Stomach (tissue), 8 donors: ENCODE measurements at regions not wholly inside any gene's neighbourhood (a gene's known extent, or its start where the extent isn't known, plus 50 kb on each side); places are given as distances from the start of the nearest gene placed in this dataset.

ENCODE experiments used
- DNase-seq, 2 donors: peaks; one replicate each; pipeline versions ENCODE4 v3.0.0 to v3.0.0-alpha.2; 2013 to 2019
- H3K27ac ChIP-seq, 5 donors: fragments of 200-600 bp in 4 of 5; sonication (generic) in 4 of 5; one replicate each; pipeline ENCODE4 v1.5.1; 2013 to 2019; ENCODE audit warnings: mild to moderate bottlenecking in 1 of 5, moderate library complexity in 1 of 5
- H3K27me3 ChIP-seq, 3 donors: fragments of 200-600 bp; sonication (generic); one replicate each; pipeline ENCODE4 v1.5.1; 2017 to 2019; ENCODE audit warnings: mixed run types in 1 of 3
- H3K36me3 ChIP-seq, 4 donors: fragments of 200-600 bp; sonication (generic); 1 replicate in 3 of 4; 2 replicates in 1 of 4; pipeline ENCODE4 v1.5.1; 2016 to 2019
- H3K4me1 ChIP-seq, 4 donors: fragments of 200-600 bp; sonication (generic); one replicate each; pipeline ENCODE4 v1.5.1; 2016 to 2019
- H3K4me3 ChIP-seq, 4 donors: fragments of 200-600 bp; sonication (generic) in 3 of 4; one replicate each; pipeline ENCODE4 v1.5.1; 2016 to 2019; ENCODE audit warnings: mild to moderate bottlenecking in 1 of 4
- H3K9me3 ChIP-seq, 4 donors: fragments of 200-600 bp; sonication (generic); one replicate each; pipeline ENCODE4 v1.5.1; 2016 to 2019
- CTCF ChIP-seq, 7 experiments: fragments of 450-650 bp in 4 of 7; fragments of 200-600 bp in 3 of 7; sonication (generic) in 3 of 7; IDR thresholded peaks; one replicate each; pipeline ENCODE4 v1.5.1; 2016 to 2019; ENCODE audit warnings: antibody characterized with exemption in 7 of 7, control low read depth in 2 of 7, mild to moderate bottlenecking in 1 of 7
- EP300 ChIP-seq: sonication (generic); formaldehyde crosslinking; IDR thresholded peaks from one replicate; pipeline ENCODE4 v1.6.1; 2017; ENCODE audit warnings: antibody characterized with exemption
- POLR2A ChIP-seq, 4 donors: fragments of 450-650 bp; IDR thresholded peaks; one replicate each; pipeline ENCODE4 v1.6.1; 2016; ENCODE audit warnings: antibody characterized with exemption in 4 of 4, control low read depth in 2 of 4, mild to moderate bottlenecking in 1 of 4, moderate library complexity in 1 of 4
- POLR2AphosphoS5 ChIP-seq, 3 donors: sonication (generic); formaldehyde crosslinking; IDR thresholded peaks; one replicate each; pipeline ENCODE4 v1.6.1; 2016; ENCODE audit warnings: antibody characterized with exemption in 3 of 3
- WGBS, 5 donors: extraction: QIAGEN DNeasy Blood & Tissue Kit in 3 of 5; methylation state at CpG; one replicate each; pipeline versions ENCODE4 v1.1.5 to v1.1.7; 2013 to 2018; 5-methylcytosine and 5-hydroxymethylcytosine counted together
- intact Hi-C: fragments of 100-400 bp; cut with DNase I; formaldehyde crosslinking; loops from one replicate; pipeline ENCODE4 v1.15.1; 2023; ENCODE audit warnings: low total_unique reads
- donor health status: healthy with polysubstance abuse.
- donor health status: Bipolar disorder and iron deficiency.
- donor health status: healthy.

DNA sequence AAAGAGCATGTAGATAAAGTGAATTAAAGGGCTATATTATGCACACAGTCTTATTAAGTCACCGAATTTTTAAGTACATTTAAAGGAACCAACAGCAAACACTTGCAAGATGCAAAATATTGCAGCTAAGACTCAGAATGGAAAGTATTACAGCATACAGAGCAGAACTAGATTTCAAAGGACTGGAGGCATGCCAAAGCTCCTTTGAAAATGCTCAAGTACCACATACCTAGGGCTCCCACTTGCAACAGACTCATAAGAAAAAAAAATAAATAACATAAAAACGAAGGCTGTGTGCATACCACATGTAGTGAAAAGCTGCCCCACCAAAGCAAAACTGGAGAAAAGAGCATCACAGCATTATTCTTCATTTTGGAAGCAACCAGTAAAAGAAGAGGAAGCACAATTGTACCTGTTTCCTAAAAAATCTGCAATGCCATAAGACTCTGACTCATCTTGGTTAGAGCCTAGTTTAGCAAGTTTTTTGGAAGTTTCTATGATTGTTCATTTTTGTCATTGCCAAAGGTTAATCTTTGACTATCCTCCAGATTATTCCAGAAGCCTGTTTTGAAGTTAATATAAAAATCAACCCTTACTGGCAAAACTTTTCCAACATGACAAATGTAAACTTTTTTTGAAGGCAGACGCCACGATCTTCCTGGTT lies 306.0 kb upstream of the COL3A1 start:
- no peaks in the 10 kb centered on the region for H3K9me3 ChIP-seq
- no peaks in the 10 kb centered on the region for H3K36me3 ChIP-seq
- no peaks in the 10 kb centered on the region for H3K27me3 ChIP-seq
- peak in 1 of 2 donors; percentile 60 for DNase-seq
- no peak overlapping the region for H3K4me3 ChIP-seq
- 48 to 71% (median 69%) methylated on average over 4 of the region's 4 CpGs for WGBS, 5 donors
- H3K27ac ChIP-seq: no peak overlapping the region
- no peaks in the 10 kb centered on the region for H3K4me1 ChIP-seq
- intact Hi-C loops: no loop called here
- TF ChIP-seq EP300 (no peak), CTCF (IDR thresholded peaks at IDR 0.05) (no peak), POLR2A (IDR thresholded peaks at IDR 0.05) (no peak), POLR2AphosphoS5 (IDR thresholded peaks at IDR 0.05) (no peak)

DNA sequence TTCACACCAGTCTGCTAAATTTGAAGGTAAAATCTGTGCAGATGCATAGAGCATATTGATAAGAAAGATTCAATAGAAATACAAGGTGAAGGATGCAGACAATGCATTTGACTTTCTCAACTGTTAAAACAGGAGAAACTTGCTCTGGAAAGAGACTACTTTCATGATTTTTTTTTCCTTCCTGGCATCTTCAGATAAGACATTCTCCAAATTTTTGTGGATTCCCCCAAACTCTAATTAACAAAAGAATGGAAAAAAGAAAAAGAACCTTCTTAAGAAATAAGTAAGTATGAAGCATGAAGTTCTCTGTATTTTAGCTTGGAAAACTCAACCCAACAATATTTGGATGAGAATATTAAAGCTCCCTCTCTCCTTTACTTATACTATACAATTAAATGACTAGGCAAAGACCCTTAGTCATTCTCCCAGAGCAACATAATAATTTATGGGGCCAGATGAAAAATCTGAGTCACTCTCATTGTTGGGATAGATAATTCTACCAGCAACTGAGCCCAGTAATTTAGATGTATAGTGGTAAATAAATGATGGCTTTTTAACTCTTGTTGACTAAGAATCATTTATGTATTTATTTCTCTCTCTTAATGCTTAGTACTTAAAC lies 298.7 kb upstream of the COL3A1 start:
- H3K4me1 ChIP-seq: no peaks in the 10 kb centered on the region
- no peak overlapping the region for H3K4me3 ChIP-seq
- H3K27ac ChIP-seq: no peak overlapping the region
- DNase-seq: no peak
- H3K27me3 ChIP-seq: no peaks in the 10 kb centered on the region
- no peaks in the 10 kb centered on the region for H3K9me3 ChIP-seq
- no peaks in the 10 kb centered on the region for H3K36me3 ChIP-seq
- TF ChIP-seq POLR2A (IDR thresholded peaks at IDR 0.05) (no peak), EP300 (no peak), CTCF (IDR thresholded peaks at IDR 0.05) (no peak), POLR2AphosphoS5 (IDR thresholded peaks at IDR 0.05) (no peak)
- intact Hi-C loops: no loop called here

GRCh38 chr2:188676010-188676400 lies 298.2 kb upstream of the COL3A1 start:
- Histone ChIP-seq H3K36me3 (no peaks in the 10 kb centered on the region), H3K4me3 (no peak overlapping the region), H3K4me1 (no peaks in the 10 kb centered on the region), H3K27ac (no peak overlapping the region), H3K9me3 (peaks cover 0 to 3% (median 0%) of the 10 kb centered on the region in 4 donors), H3K27me3 (no peaks in the 10 kb centered on the region)
- TF ChIP-seq POLR2AphosphoS5 (IDR thresholded peaks at IDR 0.05) (no peak), POLR2A (IDR thresholded peaks at IDR 0.05) (no peak), EP300 (no peak), CTCF (IDR thresholded peaks at IDR 0.05) (no peak)
- DNase-seq: no peak
- 92 to 97% (median 94%) methylated on average over 1 of the region's 1 CpG for WGBS, 5 donors
- intact Hi-C loops: no loop called here

- TF ChIP-seq POLR2A (IDR thresholded peaks at IDR 0.05) (no peak), EP300 (no peak), CTCF (IDR thresholded peaks at IDR 0.05) (no peak), POLR2AphosphoS5 (IDR thresholded peaks at IDR 0.05) (no peak)
- intact Hi-C loops: no loop called here
- no peaks in the 10 kb centered on the region for H3K27me3 ChIP-seq
- H3K4me3 ChIP-seq: no peak overlapping the region
- no peaks in the 10 kb centered on the region for H3K36me3 ChIP-seq
- H3K27ac ChIP-seq: no peak overlapping the region
- DNase-seq: no peak
- peaks cover 0 to 5% (median 0%) of the 10 kb centered on the region in 4 donors for H3K9me3 ChIP-seq
- H3K4me1 ChIP-seq: no peaks in the 10 kb centered on the region
These were observed 297.0 kb upstream of the COL3A1 start for GRCh38 chr2:188677142-188677541.
